HG02642 (cell line): ENCODE measurements at regions not wholly inside any gene's neighbourhood (a gene's known extent, or its start where the extent isn't known, plus 50 kb on each side); places are given as distances from the start of the nearest gene placed in this dataset.
"Not testable (repeated sequence)": the region's sequence is repeated elsewhere in the genome, so short reads cannot be mapped to it uniquely, and the experiment has no call there.

Experiments used
- ATAC-seq: cut with Tn5 transposase; IDR thresholded peaks from one replicate; pipeline ENCODE4 v1.9.1; 2021; ENCODE audit warnings: mild to moderate bottlenecking; ENCODE audit not compliant: unreplicated experiment, poor library complexity

DNA sequence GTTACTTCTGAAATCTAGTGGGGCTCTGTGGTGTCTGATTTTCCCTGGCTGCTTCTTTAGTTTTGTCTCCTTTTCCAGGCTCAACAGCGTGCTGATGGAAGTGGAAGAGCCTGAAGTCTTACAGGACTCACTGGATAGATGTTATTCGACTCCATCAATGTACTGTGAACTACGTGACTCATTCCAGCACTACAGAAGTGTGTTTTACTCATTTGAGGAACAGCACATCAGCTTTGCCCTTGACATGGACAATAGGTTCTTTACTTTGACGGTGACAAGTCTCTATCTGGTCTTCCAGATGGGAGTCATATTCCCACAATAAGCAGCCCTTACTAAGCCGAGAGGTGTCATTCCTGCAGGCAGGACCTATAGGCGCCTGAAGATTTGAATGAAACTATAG is 51.1 kb downstream of the NBPF8 start:
- not testable (repeated sequence) for ATAC-seq

DNA sequence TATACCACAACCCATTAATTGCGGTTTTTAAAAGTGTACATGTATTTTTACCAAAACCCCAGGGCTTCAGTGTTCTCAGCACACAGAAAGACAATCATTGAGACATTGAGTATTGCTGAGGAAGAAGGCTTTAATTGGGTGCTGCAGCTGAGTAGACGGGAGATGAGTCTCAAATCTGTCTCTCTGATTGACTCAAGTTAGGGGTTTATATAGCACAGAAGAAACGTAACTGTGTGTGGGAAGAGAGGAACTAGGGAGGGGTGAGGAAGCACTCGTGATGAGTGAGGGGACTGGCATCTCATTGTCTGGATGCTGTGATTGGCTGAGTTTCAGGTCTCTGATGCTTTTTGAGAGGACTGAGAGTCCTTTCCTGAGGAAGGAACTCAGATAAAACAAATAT is 62.8 kb downstream of the NBPF8 start:
- ATAC-seq, result not testable (repeated sequence)

DNA sequence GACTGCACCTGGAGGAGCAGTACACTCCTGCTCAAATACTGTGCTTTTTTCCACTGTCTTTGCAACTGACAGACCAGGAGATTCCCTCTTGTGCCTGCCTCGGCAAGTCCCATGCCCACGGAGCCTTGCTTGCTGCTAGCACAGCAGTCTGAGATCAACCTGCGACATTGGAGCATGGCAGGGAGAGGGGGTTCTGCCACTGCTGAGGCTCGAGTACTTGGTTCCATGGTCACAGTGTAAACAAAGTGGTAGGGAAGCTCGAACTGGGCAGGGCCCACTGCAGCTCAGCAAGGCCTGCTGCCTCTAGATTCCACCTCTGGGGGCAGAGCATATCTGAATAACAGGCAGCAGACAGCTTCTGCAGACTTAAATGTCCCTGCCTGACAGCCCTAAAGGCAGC is 63.6 kb downstream of the NBPF8 start:
- ATAC-seq, result not testable (repeated sequence)

DNA sequence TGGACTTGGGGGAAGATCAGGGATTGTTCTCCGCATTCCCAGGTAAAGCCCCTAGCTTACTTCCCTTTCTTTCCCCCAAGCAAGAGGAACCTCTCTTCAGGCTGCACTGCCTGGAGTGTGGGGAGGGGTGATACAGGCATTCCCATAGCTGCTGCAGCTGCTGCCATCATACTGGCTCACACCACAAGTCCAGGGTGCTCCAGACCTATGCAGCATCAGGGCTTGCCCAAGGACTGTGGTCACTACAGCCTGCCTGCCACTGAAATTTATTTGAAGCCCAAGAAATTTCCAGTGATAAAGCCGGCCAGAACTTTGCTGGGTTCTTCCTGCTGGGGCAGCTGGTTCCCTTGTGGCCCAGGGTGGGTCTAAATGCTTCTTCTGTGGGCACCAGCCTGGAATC is 72.7 kb downstream of the NBPF8 start:
- ATAC-seq, result not testable (repeated sequence)

DNA sequence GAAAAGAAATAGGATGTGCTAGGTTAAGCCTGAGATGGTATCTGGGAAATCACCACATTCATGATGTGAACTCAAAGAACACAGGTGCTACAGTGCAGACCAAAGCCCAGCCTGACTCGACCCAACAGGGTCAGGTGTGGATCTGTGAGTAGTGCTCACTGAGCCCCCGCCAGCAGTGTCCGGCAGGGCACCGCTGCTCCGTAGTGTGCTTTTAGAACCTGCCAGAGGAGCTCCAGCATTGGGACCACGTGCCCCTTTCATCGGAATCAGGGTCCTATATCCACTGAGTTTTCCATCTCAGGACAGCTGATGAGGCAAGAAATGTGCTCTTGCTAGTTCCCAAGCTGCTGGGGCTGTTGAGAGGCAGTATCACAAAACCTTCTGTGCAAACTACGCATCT is 74.4 kb downstream of the NBPF8 start:
- ATAC-seq, result not testable (repeated sequence)

DNA sequence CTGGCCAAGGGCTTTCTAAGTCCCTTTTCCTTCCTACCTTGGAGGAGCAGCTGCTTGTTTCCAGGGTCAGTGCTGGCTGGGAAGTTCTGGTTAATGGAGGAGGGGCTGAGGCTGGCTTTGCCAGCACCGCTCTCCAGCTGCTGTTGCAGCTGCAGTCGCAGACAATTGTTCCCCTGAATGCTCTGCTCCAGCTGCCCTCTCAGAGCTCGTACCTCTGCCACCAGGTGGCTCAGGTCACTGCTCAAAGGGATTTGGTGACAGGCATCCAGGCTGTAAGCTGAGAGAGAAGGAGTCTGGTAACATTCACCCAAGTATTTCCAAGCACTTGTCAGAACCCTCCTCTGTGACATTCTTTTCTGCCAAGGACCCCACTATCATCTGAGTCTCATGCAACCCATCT is 82.3 kb downstream of the NBPF8 start:
- not testable (repeated sequence) for ATAC-seq

DNA sequence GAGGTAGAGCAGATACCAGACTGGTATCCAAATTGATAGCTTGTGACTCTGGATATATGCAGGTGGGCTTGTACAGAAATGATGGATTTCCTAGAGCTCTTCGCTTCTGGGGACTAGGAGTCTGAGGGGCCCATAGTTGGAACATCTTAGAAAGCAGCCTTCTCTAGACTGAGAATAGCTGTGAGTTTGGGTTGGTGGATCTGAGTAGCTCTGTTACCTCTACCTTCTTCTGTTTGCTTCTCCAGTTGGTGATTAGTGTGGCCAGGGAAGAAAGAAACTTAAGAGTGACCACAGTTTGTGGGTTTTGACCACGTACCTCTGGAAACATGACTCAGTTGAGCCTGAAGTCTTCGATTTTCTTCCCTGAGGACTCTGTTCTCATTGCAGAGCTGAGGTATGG is 88.4 kb downstream of the NBPF8 start:
- ATAC-seq, result not testable (repeated sequence)

DNA sequence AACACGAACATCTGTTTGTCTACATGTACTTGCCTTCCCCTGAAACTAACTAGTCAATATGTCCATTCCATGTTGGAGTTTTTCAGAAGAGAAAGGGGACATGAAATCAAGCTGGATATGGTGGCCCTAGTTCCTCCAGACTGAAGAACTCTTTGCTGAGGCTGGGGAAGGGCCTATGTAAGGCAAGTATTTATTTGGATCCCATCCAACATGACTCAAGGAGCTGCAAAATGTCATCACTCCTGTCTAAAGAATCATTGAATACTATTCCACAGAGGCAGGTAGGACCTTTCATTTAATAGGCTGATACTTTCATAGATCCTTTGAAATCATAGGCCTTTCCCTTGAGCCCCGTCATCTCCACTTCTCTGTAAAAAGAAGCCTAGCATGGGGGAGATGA is 91.5 kb downstream of the NBPF8 start:
- ATAC-seq, result not testable (repeated sequence)

DNA sequence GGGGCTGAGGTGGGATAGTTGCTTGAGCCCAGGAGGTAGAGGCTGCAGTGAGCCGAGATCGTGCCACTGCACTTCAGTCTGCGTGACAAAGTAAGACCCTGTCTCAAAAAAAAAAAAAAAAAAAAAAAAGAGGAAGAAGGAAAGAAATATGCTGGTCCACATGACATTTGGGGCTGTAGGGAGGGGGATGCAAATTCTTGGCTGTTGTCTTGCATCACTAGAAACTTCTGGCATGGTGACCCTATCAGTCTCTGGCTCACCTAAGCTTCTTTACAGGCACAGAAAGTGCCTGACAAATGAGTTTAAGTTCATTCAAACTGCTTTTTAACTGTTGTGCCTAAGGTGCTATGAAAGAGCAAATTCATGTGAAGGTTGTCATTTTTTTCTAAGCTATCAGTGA is 93.5 kb downstream of the NBPF8 start:
- ATAC-seq, result not testable (repeated sequence)

DNA sequence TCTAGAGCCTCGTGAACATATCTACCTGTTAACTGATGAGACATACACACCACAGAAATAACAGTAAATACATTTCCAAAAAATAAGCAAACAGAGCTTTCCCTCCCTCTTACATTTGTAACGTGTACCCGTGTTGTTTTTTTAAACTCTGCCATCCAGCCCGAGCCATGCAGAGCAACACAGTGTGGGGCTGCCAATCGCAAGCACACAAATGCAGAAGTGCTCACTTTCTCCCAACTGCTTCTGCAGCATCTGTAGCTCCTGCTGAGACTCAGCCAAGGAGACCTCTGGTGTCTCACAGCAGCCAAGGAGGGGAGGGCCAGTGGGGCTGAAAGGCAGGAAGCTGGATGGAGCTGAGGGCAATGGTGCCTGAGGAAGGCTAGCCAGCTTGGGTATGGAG is 94.4 kb downstream of the NBPF8 start:
- not testable (repeated sequence) for ATAC-seq

DNA sequence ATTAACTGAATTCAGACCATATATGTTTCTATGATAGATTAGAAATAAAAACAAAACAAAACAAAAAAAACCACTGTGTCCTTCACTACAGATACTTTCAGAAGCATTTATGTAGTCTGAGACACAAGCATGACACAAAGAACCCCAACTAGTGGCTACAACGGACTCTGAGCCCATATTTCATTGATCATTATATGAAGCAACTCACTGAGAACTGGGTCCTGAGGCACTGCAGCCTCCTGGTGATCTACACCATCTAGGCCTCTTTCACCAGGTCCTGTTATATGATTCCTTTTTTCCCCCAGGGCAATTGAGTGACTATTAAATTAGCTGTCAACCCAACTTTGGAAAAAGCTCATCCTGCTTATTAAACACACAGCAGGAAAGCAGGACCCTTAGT is 98.3 kb downstream of the NBPF8 start:
- ATAC-seq, result not testable (repeated sequence)

DNA sequence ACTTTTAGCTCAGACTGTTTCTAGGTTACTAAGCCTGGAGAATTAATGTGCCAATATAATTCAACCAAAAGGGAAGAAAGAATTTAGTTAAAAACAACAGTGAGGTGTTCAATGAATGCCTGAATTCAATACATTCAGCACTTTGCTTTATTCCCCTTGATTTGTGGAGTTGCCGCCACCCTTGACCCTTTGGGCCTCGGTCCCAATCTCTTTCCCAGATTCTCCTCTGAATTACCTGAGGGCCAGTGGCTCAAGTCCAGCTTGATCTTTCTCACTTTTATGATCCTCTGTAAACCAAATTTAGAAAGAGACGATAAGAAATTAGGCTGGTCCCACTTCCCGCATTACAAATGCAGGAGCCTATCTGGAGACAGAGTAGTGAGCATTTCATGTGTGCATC is 98.7 kb downstream of the NBPF8 start:
- ATAC-seq, result not testable (repeated sequence)

DNA sequence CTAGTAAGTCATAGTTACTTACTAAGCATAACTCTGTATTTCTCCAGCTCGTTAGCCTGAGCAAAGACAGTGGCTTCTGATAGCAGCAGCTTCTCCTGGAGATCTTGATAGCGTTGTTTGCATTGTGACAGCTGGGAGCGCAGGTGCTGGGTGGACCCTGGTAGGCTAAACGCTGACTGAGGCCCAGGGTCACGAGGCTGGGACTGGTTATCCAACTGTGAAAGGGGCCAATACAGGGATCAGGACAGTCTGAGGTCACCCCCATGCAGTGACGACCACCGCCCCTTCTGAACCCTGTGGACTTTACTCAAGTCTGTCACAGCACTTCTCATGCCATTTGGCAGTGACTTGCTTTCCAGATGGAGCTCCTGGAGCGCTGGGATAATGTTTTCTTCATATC is 104.4 kb downstream of the NBPF8 start:
- ATAC-seq, result not testable (repeated sequence)

DNA sequence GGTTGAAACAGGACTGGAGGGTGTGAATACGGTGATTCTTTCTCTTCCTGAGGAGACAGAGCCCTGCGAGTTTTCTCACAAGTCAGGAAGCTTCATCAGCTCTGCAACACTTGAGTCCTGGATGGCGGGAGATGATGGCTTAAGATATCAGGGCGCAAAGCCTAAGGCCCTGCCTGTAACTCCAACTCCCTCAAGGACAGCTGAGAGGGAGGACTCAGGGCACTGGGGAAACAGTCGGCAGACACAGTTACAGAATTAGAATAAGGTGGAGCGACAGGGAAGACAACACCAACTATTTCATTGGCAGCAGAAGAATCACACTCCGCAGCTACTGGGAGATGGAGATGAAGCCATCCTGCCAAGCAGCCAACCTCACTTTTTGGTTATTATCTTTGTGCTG is 109.6 kb downstream of the NBPF8 start:
- ATAC-seq, result not testable (repeated sequence)

DNA sequence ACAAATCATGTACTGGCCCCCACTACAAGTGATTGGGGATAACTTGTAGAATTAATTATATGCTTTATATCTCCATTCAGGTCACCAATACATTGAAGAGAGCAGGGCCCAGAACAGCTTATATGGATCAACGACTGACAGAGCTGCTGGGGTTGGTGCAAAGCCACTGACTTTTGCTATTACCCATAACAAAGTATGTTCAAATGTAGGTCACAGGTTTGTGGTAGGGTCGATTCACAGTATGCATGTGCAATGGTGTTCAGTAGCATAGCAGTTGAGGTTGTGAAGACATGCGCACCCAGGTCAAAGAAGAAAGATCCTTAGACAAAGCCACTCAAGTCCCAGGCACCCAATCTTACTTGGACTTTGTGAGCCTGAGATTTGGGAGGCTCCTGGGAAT is 110.6 kb downstream of the NBPF8 start:
- ATAC-seq, result not testable (repeated sequence)

DNA sequence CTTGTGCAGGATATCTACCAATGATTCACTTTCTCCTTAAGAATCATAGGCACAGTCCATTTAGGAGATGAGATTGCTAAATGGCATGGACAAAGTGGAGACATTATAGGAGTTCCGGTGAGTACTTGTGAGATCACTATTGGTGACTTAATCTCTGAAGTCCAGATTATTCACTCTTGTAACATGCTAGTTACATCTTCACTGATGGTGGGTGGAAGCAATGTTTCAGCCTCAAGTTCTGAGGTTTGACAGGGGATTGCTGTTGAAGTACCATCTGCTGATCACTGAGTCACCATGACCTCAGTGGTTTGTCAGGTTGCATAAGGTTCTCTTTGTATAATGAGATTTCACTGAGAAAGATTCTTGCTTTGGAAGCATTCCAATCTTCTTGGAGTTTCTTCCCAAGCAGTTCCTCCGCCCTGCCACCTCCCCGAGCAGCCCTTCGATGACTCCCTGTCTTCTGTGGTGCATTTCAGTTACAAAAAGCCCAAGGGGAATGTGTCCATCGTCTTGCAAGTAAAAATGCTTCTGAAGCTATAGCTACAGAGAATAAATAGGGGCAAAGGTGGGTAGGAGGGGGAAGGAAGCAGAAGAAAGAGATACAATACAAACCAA is 114.7 kb downstream of the NBPF8 start:
- not testable (repeated sequence) for ATAC-seq

DNA sequence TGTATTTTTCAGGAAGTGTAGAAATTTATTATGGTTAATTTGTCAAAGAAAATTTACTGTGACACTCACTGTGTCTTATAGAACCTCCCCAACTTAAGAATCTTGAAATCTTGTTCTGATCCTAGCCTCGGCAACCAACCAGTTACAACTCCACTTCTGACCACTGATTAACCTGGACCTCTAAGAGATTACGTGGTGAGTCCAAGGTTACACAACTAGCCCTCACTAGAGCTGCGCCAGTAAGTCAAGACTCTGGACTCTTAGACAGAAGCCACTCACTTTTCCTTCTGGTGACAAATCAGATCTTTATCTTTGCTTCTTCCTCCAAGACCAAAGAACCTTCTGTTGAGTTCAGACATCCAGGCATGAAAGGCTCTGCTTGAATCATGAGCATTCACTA is 116.6 kb downstream of the NBPF8 start:
- not testable (repeated sequence) for ATAC-seq

DNA sequence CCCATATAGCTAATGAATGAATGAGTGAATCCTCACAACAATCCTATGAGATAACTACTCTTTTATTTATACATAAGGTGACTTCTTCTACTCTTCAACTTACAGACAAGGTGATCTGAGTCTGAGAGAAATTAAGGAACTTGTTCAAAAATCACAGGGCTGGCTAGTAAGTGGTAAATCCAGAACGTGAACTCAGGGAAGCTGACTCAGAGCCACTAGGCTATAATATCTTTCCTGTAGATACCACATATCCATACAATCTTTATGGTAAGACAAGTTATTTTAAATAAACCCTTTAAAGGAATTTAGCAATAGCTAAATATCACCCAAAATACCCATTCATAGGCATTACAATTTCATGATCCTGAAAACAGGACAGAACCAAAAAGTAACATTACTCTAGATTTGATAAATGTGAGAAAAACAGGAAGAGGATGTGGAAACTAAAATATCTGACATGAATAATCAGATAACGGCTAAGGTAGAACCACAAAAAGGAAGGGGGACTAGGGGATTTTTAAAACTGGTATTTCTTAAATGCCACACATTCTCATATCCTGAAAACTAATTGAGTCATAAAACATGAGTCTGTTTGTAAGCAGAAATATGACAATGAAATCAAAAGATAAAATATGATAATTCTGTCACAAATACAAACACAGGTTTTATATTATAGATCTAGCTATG is 119.7 kb downstream of the NBPF8 start:
- ATAC-seq, result peak; percentile 70

DNA sequence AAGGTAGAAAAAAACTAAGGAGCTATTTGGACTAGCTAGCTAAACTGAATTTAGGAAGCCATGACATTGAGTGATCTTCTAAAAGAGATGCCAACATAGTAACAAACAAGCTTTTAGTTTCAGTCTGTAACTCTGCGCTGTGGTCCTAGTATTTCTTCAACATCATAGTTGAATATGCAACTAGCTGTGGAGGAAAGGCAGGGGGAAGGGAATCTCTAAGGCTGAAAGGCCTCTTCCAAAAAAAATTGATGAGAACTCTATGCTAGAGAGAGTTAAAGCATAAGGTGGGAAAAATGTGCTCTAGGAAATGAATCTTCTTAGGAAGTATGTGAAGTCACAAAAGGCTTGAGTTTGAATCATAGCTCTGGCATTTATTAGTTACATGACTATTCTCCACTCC is 120.2 kb downstream of the NBPF8 start:
- peak; percentile 70 for ATAC-seq

DNA sequence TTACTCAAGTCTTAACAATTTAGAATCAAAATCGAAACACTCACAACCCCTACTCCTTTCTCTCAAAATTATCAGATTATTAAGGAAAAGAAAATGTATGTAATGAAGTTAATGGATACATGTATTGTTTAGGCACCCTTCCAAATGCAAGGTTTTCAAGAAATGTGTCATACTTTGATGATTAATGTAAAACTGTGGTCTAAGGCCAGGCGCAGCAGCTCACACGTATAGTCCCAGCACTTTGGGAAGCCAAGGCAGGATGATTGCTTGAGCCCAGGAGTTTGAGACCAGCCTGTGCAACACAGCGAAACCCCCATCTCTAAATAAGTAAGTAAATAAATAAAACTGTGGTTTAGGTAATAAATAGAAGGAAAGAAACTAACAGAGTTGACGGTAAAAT is 126.6 kb downstream of the NBPF8 start:
- ATAC-seq, result not testable (repeated sequence)

DNA sequence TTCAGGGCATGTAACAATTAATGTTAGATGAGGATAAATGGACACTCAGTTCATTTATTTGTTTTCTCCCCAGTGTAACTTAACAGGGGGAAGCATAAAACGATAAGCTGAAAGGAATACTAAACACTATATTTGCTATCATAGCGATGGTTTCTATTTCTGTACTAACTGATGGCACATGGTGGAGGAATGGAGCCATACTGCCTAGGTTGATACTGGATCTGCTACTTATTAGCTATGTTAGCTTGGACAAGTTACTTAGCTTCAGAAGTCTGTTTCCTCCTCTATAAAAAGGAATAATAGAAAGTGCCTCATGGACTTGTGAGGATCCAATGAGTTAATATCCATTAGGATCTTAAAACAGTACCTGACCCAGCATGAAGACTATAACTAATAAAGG is 127.5 kb downstream of the NBPF8 start:
- ATAC-seq, result not testable (repeated sequence)

DNA sequence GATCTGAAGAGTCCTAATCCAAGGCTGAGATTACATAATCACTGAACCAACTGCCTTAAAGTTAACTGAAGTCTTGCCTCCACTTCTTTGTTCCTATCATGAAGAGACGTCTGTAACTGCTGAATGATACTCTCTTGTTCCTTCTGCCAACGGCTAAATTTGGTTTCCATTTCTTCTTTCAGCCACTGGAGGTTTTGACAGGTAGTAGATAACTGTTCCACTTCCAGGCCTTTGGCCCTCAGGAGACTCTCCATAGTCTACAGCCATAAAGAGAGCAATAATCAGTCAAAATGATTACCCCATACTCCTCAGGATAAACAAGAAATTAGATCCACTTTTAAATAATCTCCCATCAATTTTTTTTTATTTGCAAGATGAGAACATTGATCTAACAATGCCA is 128.1 kb downstream of the NBPF8 start:
- not testable (repeated sequence) for ATAC-seq
